ENCODE measurements at regions not wholly inside any gene's neighbourhood (a gene's known extent, or its start where the extent isn't known, plus 50 kb on each side); places are given as distances from the start of the nearest gene placed in this dataset.

DNA sequence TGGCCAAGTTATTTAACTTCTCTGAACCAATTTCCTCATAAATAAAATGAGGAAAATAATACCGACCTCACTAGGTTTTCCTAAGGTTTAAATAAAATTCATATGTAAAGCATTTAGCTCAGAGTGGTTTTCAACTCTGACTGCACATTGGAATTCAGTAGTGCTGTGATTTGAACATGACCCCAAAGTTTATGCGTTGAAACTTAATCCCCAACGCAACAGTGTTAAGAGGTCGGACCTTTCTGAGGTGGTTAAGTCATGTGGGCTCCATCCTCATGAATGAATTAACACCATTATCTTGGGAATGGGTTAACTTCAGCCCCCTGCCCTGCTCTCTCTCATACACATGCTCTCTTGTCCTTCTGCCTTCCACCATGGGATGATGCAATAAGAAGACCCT is 322.2 kb downstream of the AASDHPPT start:
- H3K9me3 Mint-ChIP-seq (ENCODE audit: unreplicated experiment), result peaks cover 30% of the 10 kb centered on the region
- no peak for DNase-seq
- Histone ChIP-seq H3K4me1 (no peaks in the 10 kb centered on the region), H3K4me3 (ENCODE audit: low read depth, low read length) (no peak overlapping the region), H3K27me3 (replicated peaks; ENCODE audit: control insufficient read depth, insufficient read depth, low read length) (no peaks in the 10 kb centered on the region), H3K9me3 (peaks cover 27% of the 10 kb centered on the region), H3K36me3 (ENCODE audit: control insufficient read depth, insufficient read depth, low read length) (peaks cover 1% of the 10 kb centered on the region; the same call in 1 of the 2 replicates)
- POLR2A ChIA-PET, result no interaction called here
- BruUV-seq (replicated peaks), result no TSS peak
- no peak for TF ChIP-seq CTCF (IDR thresholded peaks at IDR 0.05; ENCODE audit: insufficient read depth in 1 of 2, low read depth in 1 of 2, low read length in 1 of 2, severe bottlenecking in 1 of 2, unreplicated experiment in 1 of 2)
- intact Hi-C loops (cut with micrococcal nuclease; ENCODE audit: unreplicated experiment), result no loop called here
- H3K27me3 Mint-ChIP-seq (ENCODE audit: insufficient read depth, unreplicated experiment), result no peaks in the 10 kb centered on the region
- no peak overlapping the region for H3K4me3 Mint-ChIP-seq (ENCODE audit: unreplicated experiment)
- CTCF ChIA-PET, result no interaction called here
- H3K36me3 Mint-ChIP-seq (ENCODE audit: insufficient read depth, unreplicated experiment), result no peaks in the 10 kb centered on the region
- H3K27ac Mint-ChIP-seq (ENCODE audit: unreplicated experiment), result no peak overlapping the region
- peaks cover 8% of the 10 kb centered on the region for H3K4me1 Mint-ChIP-seq (ENCODE audit: low read depth, unreplicated experiment)

- CTCF ChIA-PET, result no interaction called here
- H3K4me1 ChIP-seq, result no peaks in the 10 kb centered on the region
- peaks cover 1% of the 10 kb centered on the region; the same call in 1 of the 2 replicates for H3K36me3 ChIP-seq (ENCODE audit: control insufficient read depth, insufficient read depth, low read length)
- Mint-ChIP-seq H3K9me3 (ENCODE audit: unreplicated experiment) (peaks cover 36% of the 10 kb centered on the region), H3K4me3 (ENCODE audit: unreplicated experiment) (no peak overlapping the region), H3K27me3 (ENCODE audit: insufficient read depth, unreplicated experiment) (no peaks in the 10 kb centered on the region), H3K4me1 (ENCODE audit: low read depth, unreplicated experiment) (peaks cover 8% of the 10 kb centered on the region), H3K27ac (ENCODE audit: unreplicated experiment) (no peak overlapping the region), H3K36me3 (ENCODE audit: insufficient read depth, unreplicated experiment) (no peaks in the 10 kb centered on the region)
- no peak for TF ChIP-seq CTCF (IDR thresholded peaks at IDR 0.05; ENCODE audit: insufficient read depth in 1 of 2, low read depth in 1 of 2, low read length in 1 of 2, severe bottlenecking in 1 of 2, unreplicated experiment in 1 of 2)
- H3K9me3 ChIP-seq, result peaks cover 12% of the 10 kb centered on the region
- no TSS peak for BruUV-seq (replicated peaks)
- intact Hi-C loops (cut with micrococcal nuclease; ENCODE audit: unreplicated experiment), result no loop called here
- H3K27me3 ChIP-seq (replicated peaks; ENCODE audit: control insufficient read depth, insufficient read depth, low read length), result no peaks in the 10 kb centered on the region
- no peak overlapping the region for H3K4me3 ChIP-seq (ENCODE audit: low read depth, low read length)
- DNase-seq, result no peak
- POLR2A ChIA-PET, result no interaction called here
These were observed 323.6 kb downstream of the AASDHPPT start for GRCh38 chr11:106400949-106401570.

DNA sequence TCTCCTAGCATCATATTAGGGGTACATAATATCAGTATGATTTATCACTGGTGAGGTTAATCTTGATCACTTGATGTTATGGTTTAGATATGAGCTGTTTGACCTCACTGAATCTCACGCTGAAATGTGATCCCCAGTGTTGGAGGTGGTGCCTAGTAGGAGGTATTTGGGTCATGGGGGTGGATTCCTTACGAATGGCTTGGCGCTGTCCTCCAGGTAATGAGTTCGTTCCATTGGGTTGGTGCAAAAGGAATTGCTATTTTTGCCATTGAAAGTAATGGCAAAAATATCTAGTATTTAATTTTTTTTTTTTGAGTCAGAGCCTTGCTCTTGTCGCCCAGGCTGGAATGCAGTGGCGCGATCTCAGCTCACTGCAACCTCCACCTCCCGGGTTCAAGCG is 326.3 kb downstream of the AASDHPPT start:
- BruUV-seq (replicated peaks), result no TSS peak
- intact Hi-C loops (cut with micrococcal nuclease; ENCODE audit: unreplicated experiment), result no loop called here
- peaks cover 42% of the 10 kb centered on the region for H3K9me3 Mint-ChIP-seq (ENCODE audit: unreplicated experiment)
- no peak for DNase-seq
- H3K4me1 Mint-ChIP-seq (ENCODE audit: low read depth, unreplicated experiment), result no peaks in the 10 kb centered on the region
- ChIA-PET POLR2A (no interaction called here), CTCF (no interaction called here)
- Histone ChIP-seq H3K4me1 (no peaks in the 10 kb centered on the region), H3K9me3 (no peaks in the 10 kb centered on the region), H3K36me3 (ENCODE audit: control insufficient read depth, insufficient read depth, low read length) (no peaks in the 10 kb centered on the region; the same call in 1 of the 2 replicates), H3K27me3 (replicated peaks; ENCODE audit: control insufficient read depth, insufficient read depth, low read length) (no peaks in the 10 kb centered on the region), H3K4me3 (ENCODE audit: low read depth, low read length) (no peak overlapping the region)
- no peak overlapping the region for H3K27ac Mint-ChIP-seq (ENCODE audit: unreplicated experiment)
- H3K36me3 Mint-ChIP-seq (ENCODE audit: insufficient read depth, unreplicated experiment), result no peaks in the 10 kb centered on the region
- H3K27me3 Mint-ChIP-seq (ENCODE audit: insufficient read depth, unreplicated experiment), result no peaks in the 10 kb centered on the region
- no peak for TF ChIP-seq CTCF (IDR thresholded peaks at IDR 0.05; ENCODE audit: insufficient read depth in 1 of 2, low read depth in 1 of 2, low read length in 1 of 2, severe bottlenecking in 1 of 2, unreplicated experiment in 1 of 2)
- H3K4me3 Mint-ChIP-seq (ENCODE audit: unreplicated experiment), result no peak overlapping the region

Measured in Caco-2 (cell line).